K562 (cell line): ENCODE measurements at regions not wholly inside any gene's neighbourhood (a gene's known extent, or its start where the extent isn't known, plus 50 kb on each side); places are given as distances from the start of the nearest gene placed in this dataset.

Experiments
- ATAC-seq: fragments of 200-7000 bp; cut with Tn5 transposase; 3 replicates; pipeline ENCODE4 v1.9.1; 2020; ENCODE audit warnings: moderate library complexity
- BruUV-seq: library from RNA; stranded (reverse); fragments of 400-500 nt; replicated peaks from 2 replicates; lab custom pipeline; 2021; lab: Mats Ljungman, UMichigan
- CTCF ChIA-PET: fragments of 300-600 bp; formaldehyde crosslinking; extraction: SDS; loops from one replicate; lab custom pipeline; 2021; ENCODE audit warnings: low intra/inter-chr PET ratio; lab: Yijun Ruan, JAX
- POLR2A ChIA-PET: fragments of 300-600, 350-650 bp; sonication (Branson Sonifier 250); formaldehyde crosslinking; extraction: SDS; loops from one replicate; lab custom pipeline; 2021; ENCODE audit warnings: antibody characterized with exemption, inconsistent platforms; lab: Yijun Ruan, JAX
- DNase-seq, 4 experiments: peaks; one replicate each; pipeline versions ENCODE4 v3.0.0 to v3.0.0-alpha.2; 2011 to 2018; ENCODE audit warnings: low spot score in 3 of 4, mixed read lengths in 3 of 4; ENCODE audit errors: extremely low read depth in 1 of 4
- FAIRE-seq: peaks from 2 replicates; lab custom pipeline; 2011; peaks lifted over from hg19 to GRCh38; lab: Jason Lieb, UNC
- H2AFZ ChIP-seq: 2 replicates; pipeline ENCODE4 v1.6.0; 2011; ENCODE audit warnings: low read depth, low read length, control low read depth, inconsistent platforms
- H3K27ac ChIP-seq: fragments of 200-600 bp; 3 replicates; pipeline ENCODE4 v1.8.0; 2011; ENCODE audit warnings: low read depth, mild to moderate bottlenecking, control low read depth, inconsistent platforms, low read length, moderate library complexity, mixed read lengths; ENCODE audit errors: extremely low read depth
- H3K27me3 ChIP-seq, 2 experiments: fragments of 300-600 bp in 1 of 2; 2 replicates in 1 of 2; 3 replicates in 1 of 2; pipeline versions ENCODE4 v1.6.0 to v1.8.0; 2011; ENCODE audit warnings: inconsistent platforms in 2 of 2, low read length in 2 of 2, mild to moderate bottlenecking in 1 of 2, mixed read lengths in 1 of 2, moderate library complexity in 1 of 2; ENCODE audit not compliant: control insufficient read depth in 2 of 2, insufficient read depth in 2 of 2
- H3K36me3 ChIP-seq: fragments of 300-600 bp; 3 replicates; pipeline ENCODE4 v1.8.0; 2011; ENCODE audit warnings: mild to moderate bottlenecking, low read length, inconsistent platforms; ENCODE audit not compliant: control insufficient read depth, insufficient read depth
- H3K4me1 ChIP-seq, 2 experiments: fragments of 200-600 bp in 1 of 2; replicated peaks in 1 of 2; 2 replicates in 1 of 2; 3 replicates in 1 of 2; pipeline versions ENCODE4 v1.5.1 to v1.8.0; 2011; ENCODE audit warnings: inconsistent platforms in 2 of 2, low read length in 2 of 2, mild to moderate bottlenecking in 1 of 2, mixed read lengths in 1 of 2, moderate library complexity in 1 of 2; ENCODE audit not compliant: control insufficient read depth in 2 of 2, insufficient read depth in 2 of 2
- H3K4me2 ChIP-seq: 2 replicates; pipeline ENCODE4 v1.6.1; 2011; ENCODE audit warnings: low read length, control low read depth, inconsistent platforms, mixed read lengths; ENCODE audit not compliant: insufficient read depth
- H3K4me3 ChIP-seq: fragments of 200-600 bp; sonication (generic), shearing (Covaris generic); 2 replicates; pipeline ENCODE4 v1.5.1; 2016; ENCODE audit warnings: control low read depth, inconsistent platforms
- H3K79me2 ChIP-seq: fragments of 200-600 bp; 3 replicates; pipeline ENCODE4 v1.8.0; 2011; ENCODE audit warnings: low read length, inconsistent platforms; ENCODE audit not compliant: control insufficient read depth, insufficient read depth
- H3K9ac ChIP-seq, 2 experiments: 2 replicates each; pipeline versions ENCODE4 v1.6.0 to v1.6.1; 2011; ENCODE audit warnings: low read depth in 2 of 2, low read length in 2 of 2, control low read depth in 1 of 2, inconsistent platforms in 1 of 2, mild to moderate bottlenecking in 1 of 2, mixed read lengths in 1 of 2; ENCODE audit not compliant: insufficient read depth in 1 of 2
- H3K9me1 ChIP-seq: one replicate; pipeline ENCODE4 v1.6.0; 2011; ENCODE audit warnings: inconsistent platforms, mild to moderate bottlenecking, low read length, moderate library complexity; ENCODE audit not compliant: control insufficient read depth, insufficient read depth
- H3K9me3 ChIP-seq: replicated peaks from 2 replicates; pipeline ENCODE4 v1.5.1; 2011; ENCODE audit warnings: low read depth, low read length, inconsistent platforms; ENCODE audit not compliant: control insufficient read depth, insufficient read depth
- H4K20me1 ChIP-seq: replicated peaks from 2 replicates; pipeline ENCODE4 v1.6.1; 2011; ENCODE audit warnings: low read length, inconsistent platforms, mixed read lengths; ENCODE audit not compliant: control insufficient read depth, insufficient read depth
- CEBPG ChIP-seq, 3 experiments: fragments of 200-800 bp in 1 of 3; sonication (Bioruptor generic) in 1 of 3; sonication (generic) in 1 of 3; formaldehyde crosslinking in 1 of 3; IDR thresholded peaks in 2 of 3; conservative IDR thresholded peaks in 1 of 3; 2 replicates each; pipeline versions ENCODE4 v1.6.1 to v1.8.0; 2016 to 2022; ENCODE audit warnings: missing compliant biosample characterization in 2 of 3, missing genetic modification characterization in 2 of 3, mild to moderate bottlenecking in 1 of 3, missing genetic modification reagents in 1 of 3
- DIDO1 ChIP-seq: fragments of 450-650 bp; IDR thresholded peaks from 2 replicates; pipeline ENCODE4 v1.6.1; 2016; ENCODE audit warnings: low read depth, missing biosample characterization, missing genetic modification characterization
- ILK ChIP-seq: fragments of 450-650 bp; IDR thresholded peaks from 2 replicates; pipeline ENCODE4 v1.6.1; 2016; ENCODE audit warnings: missing genetic modification characterization, low read depth, mild to moderate bottlenecking, missing compliant biosample characterization, moderate library complexity, borderline replicate concordance
- PHF21A ChIP-seq: fragments of 450-650 bp; IDR thresholded peaks from 2 replicates; pipeline ENCODE4 v1.6.1; 2017; ENCODE audit warnings: low read depth, borderline replicate concordance
- SNRNP70 ChIP-seq: fragments of 200-400 bp; formaldehyde crosslinking; optimal IDR thresholded peaks from 2 replicates; pipeline ENCODE3; 2017; ENCODE audit warnings: low read depth, low read length
- ZNF76 ChIP-seq: fragments of 250-450 bp; sonication (Bioruptor Pico); IDR thresholded peaks from 2 replicates; pipeline ENCODE4 v1.4.0; 2020; ENCODE audit warnings: mild to moderate bottlenecking, moderate library complexity, borderline replicate concordance
- WGBS: fragments of 100-300 bp; shearing (Covaris generic); methylation state at CpG from one replicate; pipeline ENCODE4 v1.1.6; 2016; ENCODE audit warnings: low coverage, mixed read lengths; ENCODE audit not compliant: insufficient coverage; ENCODE audit errors: missing lambda C conversion rate; 5-methylcytosine and 5-hydroxymethylcytosine counted together
- in situ Hi-C: fragments of 300-500 bp; cut with MboI; formaldehyde crosslinking; loops from 4 replicates; pipeline ENCODE4 v1.15.0; 2018; ENCODE audit warnings: inconsistent platforms, mixed read lengths
- intact Hi-C: fragments of 100-400 bp; cut with micrococcal nuclease; formaldehyde crosslinking; loops from 2 replicates; pipeline ENCODE4 v1.14.2; 2022
- TF ChIP-seq, protein P1 (sequence below): fragments of 250-450 bp; sonication (Bioruptor Pico); IDR thresholded peaks from 2 replicates; pipeline ENCODE4 v1.8.0; 2021; ENCODE audit warnings: mild to moderate bottlenecking, moderate library complexity

DNA sequence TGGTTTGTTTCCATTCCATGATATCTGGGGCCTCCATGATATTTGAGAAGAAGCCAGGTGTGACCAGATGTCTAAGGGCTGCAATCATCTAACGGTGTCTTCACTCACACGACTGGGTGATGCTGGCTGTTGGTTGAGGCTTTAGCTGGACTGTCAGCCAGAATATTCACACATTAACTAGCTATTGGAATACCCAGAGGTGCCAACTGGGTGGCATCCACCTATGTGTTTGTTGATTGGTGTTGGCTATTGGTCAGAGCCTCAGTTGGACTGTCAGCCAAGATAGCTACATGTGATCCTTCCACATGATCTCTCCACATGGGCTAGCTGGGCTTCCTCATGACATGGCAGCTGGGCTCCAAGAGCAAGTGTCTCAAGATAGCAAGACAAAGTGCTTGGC, 117.4 kb downstream of the CDCA7 start:
- Histone ChIP-seq H3K4me2 (no peak overlapping the region), H3K9ac (no peak overlapping the region), H3K4me1 (no peaks in the 10 kb centered on the region), H3K9me1 (no peaks in the 10 kb centered on the region), H4K20me1 (no peaks in the 10 kb centered on the region), H2AFZ (no peak overlapping the region), H3K27me3 (peaks cover 4% of the 10 kb centered on the region in 2 experiments; a peak in 4 of 5 replicates), H3K36me3 (no peaks in the 10 kb centered on the region), H3K27ac (no peak overlapping the region), H3K9me3 (no peaks in the 10 kb centered on the region), H3K4me3 (no peak overlapping the region), H3K79me2 (no peaks in the 10 kb centered on the region)
- WGBS, result 4% methylated on average over 2 of the region's 2 CpGs
- no peak for FAIRE-seq
- TF ChIP-seq, protein P1, sequence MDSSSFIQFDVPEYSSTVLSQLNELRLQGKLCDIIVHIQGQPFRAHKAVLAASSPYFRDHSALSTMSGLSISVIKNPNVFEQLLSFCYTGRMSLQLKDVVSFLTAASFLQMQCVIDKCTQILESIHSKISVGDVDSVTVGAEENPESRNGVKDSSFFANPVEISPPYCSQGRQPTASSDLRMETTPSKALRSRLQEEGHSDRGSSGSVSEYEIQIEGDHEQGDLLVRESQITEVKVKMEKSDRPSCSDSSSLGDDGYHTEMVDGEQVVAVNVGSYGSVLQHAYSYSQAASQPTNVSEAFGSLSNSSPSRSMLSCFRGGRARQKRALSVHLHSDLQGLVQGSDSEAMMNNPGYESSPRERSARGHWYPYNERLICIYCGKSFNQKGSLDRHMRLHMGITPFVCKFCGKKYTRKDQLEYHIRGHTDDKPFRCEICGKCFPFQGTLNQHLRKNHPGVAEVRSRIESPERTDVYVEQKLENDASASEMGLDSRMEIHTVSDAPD (CRISPR knock-in tag), result no peak
- TF ChIP-seq SNRNP70 (no peak), ILK (no peak), PHF21A (no peak), DIDO1 (tag) (no peak), ZNF76 (CRISPR knock-in tag) (no peak), CEBPG (CRISPR knock-in tag; IDR thresholded peaks at IDR 0.05) (no peak), CEBPG (tag; conservative IDR thresholded peaks at IDR 0.05 in 1 of 2, IDR thresholded peaks at IDR 0.05 in 1 of 2) (no peak)
- ChIA-PET POLR2A (interaction anchor here (0.5 kb wide), 1 partner anchor 13 kb away, joined by 5 read pairs; no protein-coding TSS in a partner anchor), CTCF (no interaction called here)
- no TSS peak for BruUV-seq
- no peak for ATAC-seq
- intact Hi-C loops, result no loop called here
- in situ Hi-C loops, result no loop called here
- no peak for DNase-seq
